GM21576 (cell line): ENCODE measurements at regions not wholly inside any gene's neighbourhood (a gene's known extent, or its start where the extent isn't known, plus 50 kb on each side); places are given as distances from the start of the nearest gene placed in this dataset.

Source experiments
- ATAC-seq: cut with Tn5 transposase; IDR thresholded peaks from one replicate; pipeline ENCODE4 v1.9.1; 2021; ENCODE audit warnings: mild to moderate bottlenecking, moderate library complexity; ENCODE audit not compliant: unreplicated experiment

DNA sequence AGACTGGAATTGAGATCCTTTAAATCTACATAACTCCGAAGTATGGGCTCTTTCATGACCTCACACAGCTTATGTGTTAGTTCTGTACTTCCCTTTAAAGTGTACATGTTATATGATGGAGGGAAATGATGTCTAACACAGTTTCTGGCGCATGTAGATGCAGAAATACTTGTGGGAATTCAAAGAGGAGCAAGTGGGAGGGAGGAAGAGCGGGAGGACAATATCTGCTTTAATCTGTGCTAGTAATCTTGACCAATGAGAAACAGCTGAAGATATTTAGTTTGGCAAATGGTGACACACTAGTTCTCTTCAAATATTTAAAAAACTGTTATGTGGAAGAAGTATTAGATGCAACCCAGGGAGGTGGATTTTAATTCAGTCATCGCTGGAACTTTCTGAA, 62.9 kb upstream of the PLEKHG1 start:
- ATAC-seq, result no peak

DNA sequence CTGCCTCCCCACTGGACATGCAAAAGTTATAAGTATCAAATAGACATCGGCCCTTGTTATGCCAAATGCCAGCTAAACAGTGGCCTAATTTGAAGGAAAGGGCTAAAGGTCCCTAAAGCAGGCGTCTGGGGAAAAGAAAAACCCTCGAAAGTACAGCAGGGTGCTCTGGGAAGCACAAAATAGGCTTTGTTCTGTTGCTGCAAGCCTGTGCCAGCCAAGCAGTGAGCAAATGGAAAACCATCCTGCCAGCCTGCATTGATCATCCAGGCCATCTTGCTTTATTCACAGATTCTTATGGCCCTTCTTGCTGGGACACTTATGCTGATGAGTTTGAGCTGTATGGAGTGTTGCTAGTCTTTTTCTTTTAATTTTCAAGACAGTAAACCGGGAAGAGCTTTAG, 62.2 kb upstream of the PLEKHG1 start:
- no peak for ATAC-seq

DNA sequence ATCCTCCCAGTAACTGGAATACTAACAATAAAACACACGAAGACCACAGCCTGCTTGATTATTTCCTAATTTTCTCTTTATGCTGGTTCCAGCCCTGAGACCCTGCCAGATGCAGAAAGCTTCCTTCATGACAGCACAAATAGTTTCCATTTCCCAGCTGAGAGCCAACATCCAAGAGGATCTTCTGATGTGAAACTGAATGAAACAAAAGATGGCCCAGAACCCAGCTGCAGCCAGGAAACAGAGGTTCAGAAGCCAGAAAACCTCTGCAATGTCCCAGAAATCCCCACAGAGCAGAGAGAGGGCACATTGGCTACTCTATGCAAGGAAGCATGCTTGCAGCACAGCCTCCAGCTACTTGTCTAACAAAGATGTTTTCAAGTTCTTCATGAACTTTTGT, 61.8 kb upstream of the PLEKHG1 start:
- no peak for ATAC-seq

DNA sequence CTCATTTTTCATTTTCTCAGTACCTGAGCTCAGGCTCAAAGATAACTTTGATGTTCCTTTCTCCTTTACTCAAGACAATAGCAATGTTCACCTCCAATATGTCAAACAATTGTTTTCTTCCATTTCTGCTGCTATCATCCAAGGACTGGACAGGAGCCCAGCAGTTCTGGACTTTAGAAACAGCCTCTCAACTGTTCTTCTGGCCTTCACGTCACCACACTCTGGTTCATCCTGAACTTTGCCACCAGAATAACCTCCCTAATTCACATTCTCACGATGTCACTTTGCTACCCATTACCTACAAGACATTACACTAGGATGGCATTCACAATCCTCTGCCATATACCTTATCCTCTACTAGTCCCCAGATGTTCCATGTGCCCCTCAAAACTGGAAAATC, 60.6 kb upstream of the PLEKHG1 start:
- no peak for ATAC-seq

DNA sequence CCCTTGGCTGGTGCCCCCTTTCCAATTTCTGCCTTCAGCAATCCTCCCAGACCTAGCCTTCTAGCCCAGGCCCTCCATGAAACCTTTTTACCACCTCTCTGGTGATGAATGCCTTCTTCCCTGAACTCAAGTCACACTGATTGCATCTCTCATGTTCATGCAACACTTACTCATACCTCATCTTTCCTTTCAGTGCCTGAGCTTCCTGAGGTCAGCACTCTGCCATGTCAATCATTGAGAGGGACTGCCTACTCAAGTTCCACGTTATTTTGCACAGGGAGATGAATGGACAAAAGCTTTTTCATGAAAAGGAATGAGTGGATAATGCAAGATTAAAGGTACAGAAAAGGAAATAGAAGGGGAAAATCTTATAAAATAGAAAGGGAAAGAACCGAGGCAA, 60.1 kb upstream of the PLEKHG1 start:
- ATAC-seq, result no peak

DNA sequence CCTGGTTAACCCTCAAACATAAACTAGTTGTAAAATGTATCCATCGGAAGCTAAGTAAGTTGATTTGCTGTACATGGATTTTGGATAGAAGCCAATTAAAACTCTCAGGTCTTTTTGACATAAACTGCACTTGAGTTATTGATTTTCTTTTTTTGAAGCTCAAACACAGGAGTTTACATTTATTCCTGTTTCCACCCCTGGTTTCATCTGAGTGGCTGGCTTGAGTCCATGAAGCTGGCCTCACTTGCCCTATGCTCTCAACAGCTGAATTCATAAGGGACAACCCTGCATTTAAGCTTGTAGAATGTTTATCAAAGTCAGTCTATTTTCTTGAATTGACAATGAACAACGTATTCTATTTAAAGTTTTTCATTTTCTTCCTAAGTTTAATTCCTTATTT, 58.1 kb upstream of the PLEKHG1 start:
- ATAC-seq, result no peak

DNA sequence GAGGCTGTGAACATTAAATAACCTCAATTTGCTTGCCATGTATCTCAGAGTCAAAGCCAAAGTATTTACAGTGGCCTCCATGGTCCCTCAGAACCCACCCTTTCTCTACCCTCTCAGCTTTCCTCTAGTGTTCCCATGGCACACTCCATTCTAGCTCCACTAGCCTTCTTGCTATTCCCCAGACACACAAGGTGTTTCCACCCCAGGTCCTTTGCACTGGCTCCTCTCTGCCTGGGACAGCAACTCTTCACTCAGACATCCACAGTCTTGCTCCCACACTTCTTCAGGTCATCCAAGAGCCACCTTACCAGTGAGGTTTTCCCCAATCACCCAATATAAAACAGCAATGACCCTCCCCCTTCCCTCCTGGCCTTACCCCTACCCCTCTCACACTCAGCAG, 56.5 kb upstream of the PLEKHG1 start:
- ATAC-seq, result no peak

DNA sequence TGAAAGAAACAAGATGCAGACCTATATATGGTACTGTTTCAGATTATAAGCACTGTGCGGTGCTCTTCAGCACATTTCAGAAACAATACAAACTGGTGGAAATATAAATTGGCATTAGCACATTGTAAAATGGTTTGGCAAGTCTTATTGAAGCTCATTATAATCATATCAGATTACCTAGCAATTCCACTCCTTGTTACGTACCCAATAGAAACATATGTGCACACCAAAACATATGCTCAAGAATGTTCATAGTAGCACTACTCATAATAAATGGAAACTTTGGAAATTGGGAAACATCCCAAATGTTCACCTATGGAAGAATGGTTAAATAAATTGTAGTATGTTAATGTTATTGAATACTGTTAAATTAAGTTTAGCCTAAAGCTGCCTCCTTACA, 54.9 kb upstream of the PLEKHG1 start:
- no peak for ATAC-seq

DNA sequence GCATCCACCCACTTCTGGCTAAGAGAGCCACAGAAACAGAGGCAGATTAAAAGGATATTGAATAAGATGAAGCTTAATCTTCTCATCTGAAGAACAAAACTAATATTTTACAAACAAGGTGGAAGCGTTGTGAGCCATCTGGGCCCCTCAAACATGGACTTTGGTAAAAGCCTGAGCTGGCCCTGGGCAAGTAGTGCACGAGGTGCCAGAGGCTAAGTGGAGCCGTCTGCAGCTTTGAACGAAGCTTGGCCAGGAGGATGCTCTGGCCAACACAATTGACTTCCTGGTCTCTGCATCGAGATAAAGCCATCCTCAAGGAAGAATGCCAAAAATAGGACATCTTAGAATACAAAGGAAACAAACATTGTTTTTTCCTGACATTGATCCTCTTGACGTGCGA, 53.2 kb upstream of the PLEKHG1 start:
- ATAC-seq, result no peak

DNA sequence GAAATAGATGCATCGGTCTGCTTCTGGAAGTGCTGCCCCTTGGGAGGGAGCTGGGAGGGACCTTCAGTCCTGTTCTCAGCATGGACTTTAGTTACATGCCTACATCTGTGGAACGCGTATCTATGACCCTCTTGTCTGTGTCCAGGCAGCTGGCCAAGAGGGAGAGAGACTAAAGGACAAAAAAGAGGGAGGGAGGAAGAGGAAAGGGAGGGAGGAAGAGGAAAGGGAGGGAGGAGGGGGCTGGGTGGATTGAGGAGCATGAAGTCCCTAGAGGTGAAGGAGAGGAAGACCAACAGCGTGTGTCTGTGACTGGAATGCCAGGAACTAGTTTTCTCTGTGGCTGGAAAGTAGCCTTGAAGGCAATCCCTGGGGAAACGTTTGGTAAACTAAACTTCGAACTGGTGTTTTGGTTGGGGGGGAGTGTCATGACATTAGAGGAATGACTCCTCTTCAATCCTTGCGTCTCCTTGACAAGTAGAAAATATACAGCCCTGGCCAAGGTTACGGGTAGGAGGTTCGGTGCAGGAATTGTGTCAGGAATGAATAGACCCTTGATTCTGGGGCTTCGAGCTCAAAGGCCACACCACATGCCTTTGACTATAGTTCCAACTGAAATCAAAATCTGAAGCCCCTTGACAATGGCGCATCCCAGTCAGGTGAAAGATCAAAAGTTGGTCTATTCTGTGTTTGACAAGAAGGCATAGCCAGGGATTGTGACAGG, 52.0 kb upstream of the PLEKHG1 start:
- ATAC-seq, result no peak

DNA sequence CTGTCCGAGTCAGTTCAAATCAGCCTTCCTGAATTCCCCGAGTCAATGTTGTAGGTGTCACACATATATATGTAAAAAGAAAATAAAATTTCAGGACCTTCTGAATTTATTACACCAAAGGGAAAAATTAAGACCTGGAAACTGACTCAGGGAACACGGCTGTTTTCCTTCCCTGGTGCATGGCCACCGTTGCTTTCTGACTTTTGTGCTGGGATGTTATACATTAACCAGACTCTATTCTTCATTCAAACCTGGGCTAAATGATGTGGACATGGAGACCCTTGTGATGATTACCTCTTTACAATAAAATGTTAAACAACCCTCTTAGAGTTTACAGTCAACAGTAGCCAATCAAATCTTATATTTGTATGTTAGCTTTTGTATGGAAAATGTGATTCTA, 51.4 kb upstream of the PLEKHG1 start:
- ATAC-seq, result no peak

DNA sequence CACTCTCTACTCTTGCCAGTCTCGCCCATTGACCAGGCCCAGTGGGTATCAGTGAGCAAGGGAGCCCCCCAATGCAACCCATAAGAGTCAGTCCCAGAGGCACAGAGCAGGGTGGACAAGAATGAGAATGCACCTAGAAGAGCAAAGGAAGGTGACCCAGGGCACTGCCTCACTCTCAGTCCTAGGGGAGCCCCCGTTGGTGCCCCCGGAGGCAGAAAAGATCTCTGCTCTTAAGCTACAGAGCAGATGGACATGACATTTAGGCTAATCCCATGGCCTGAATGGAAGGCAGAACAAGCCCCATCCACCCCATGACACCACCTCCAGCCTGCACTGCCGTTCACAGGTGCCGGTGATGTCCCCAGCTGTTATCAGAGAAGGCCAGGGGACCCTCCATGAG, 50.7 kb upstream of the PLEKHG1 start:
- ATAC-seq, result no peak

DNA sequence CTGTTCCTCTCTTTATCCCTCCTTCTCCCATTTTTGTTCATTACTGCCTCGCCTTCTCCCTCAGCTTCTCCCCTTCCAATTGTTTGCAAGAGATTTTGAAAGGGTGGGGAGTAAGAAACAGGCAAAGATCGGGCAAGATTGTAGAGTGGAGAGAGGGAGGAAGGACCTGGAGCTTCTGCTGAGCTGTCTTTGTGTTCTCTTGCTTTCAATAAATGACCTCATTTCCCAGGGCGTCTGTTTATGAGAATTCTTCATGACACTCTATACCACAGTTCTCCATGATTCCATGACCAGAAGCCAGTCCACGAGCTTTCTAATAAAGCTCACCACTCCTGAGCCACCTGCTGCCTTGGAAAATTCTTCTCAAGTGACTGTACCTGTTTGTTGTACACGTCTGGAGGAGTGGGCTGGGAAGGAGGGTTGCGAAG, 50.0 kb upstream of the PLEKHG1 start:
- ATAC-seq, result no peak
